ENCODE measurements at regions not wholly inside any gene's neighbourhood (a gene's known extent, or its start where the extent isn't known, plus 50 kb on each side); places are given as distances from the start of the nearest gene placed in this dataset.
"Not testable (repeated sequence)": the region's sequence is repeated elsewhere in the genome, so short reads cannot be mapped to it uniquely, and the experiment has no call there.

- Mint-ChIP-seq H3K4me3 (no peak overlapping the region), H3K9me3 (no peaks in the 10 kb centered on the region), H3K27ac (no peak overlapping the region), H3K27me3 (no peaks in the 10 kb centered on the region), H3K36me3 (ENCODE audit: low read depth) (no peaks in the 10 kb centered on the region), H3K4me1 (no peaks in the 10 kb centered on the region)
- no peak for DNase-seq
- intact Hi-C loops (cut with micrococcal nuclease) = no loop called here
These were observed 132.6 kb downstream of the PRL start for GRCh38 chr6:22164236-22164635.

- H3K4me1 Mint-ChIP-seq; DNase-seq; H3K36me3 Mint-ChIP-seq (ENCODE audit: low read depth); H3K4me3 Mint-ChIP-seq; H3K27me3 Mint-ChIP-seq; H3K27ac Mint-ChIP-seq; intact Hi-C loops (cut with micrococcal nuclease): not testable (repeated sequence)
- peaks cover 17% of the 10 kb centered on the region for H3K9me3 Mint-ChIP-seq
These were observed 125.8 kb downstream of the PRL start for GRCh38 chr6:22171006-22171405.

- intact Hi-C loops (cut with micrococcal nuclease); DNase-seq; H3K4me1 Mint-ChIP-seq; H3K27me3 Mint-ChIP-seq; H3K4me3 Mint-ChIP-seq; H3K36me3 Mint-ChIP-seq (ENCODE audit: low read depth); H3K27ac Mint-ChIP-seq: not testable (repeated sequence)
- peaks cover 17% of the 10 kb centered on the region for H3K9me3 Mint-ChIP-seq
These were observed 125.0 kb downstream of the PRL start for GRCh38 chr6:22171885-22172284.

GRCh38 chr6:22173311-22173710 lies 123.5 kb downstream of the PRL start:
- intact Hi-C loops (cut with micrococcal nuclease) = no loop called here
- DNase-seq = no peak
- H3K27ac Mint-ChIP-seq = no peak overlapping the region
- H3K27me3 Mint-ChIP-seq = no peaks in the 10 kb centered on the region
- no peaks in the 10 kb centered on the region for H3K4me1 Mint-ChIP-seq
- H3K4me3 Mint-ChIP-seq = no peak overlapping the region
- H3K36me3 Mint-ChIP-seq (ENCODE audit: low read depth) = no peaks in the 10 kb centered on the region
- peaks cover 17% of the 10 kb centered on the region for H3K9me3 Mint-ChIP-seq

GRCh38 chr6:22180250-22180649 lies 116.6 kb downstream of the PRL start:
- intact Hi-C loops (cut with micrococcal nuclease); H3K27me3 Mint-ChIP-seq; H3K4me1 Mint-ChIP-seq; H3K27ac Mint-ChIP-seq; H3K4me3 Mint-ChIP-seq; H3K36me3 Mint-ChIP-seq (ENCODE audit: low read depth); DNase-seq: not testable (repeated sequence)
- peaks cover 13% of the 10 kb centered on the region for H3K9me3 Mint-ChIP-seq

GRCh38 chr6:22184371-22184770 lies 112.5 kb downstream of the PRL start:
- no peak for DNase-seq
- H3K4me3 Mint-ChIP-seq = no peak overlapping the region
- H3K27ac Mint-ChIP-seq = no peak overlapping the region
- no peaks in the 10 kb centered on the region for H3K27me3 Mint-ChIP-seq
- no peaks in the 10 kb centered on the region for H3K4me1 Mint-ChIP-seq
- peaks cover 13% of the 10 kb centered on the region for H3K9me3 Mint-ChIP-seq
- H3K36me3 Mint-ChIP-seq (ENCODE audit: low read depth) = no peaks in the 10 kb centered on the region
- intact Hi-C loops (cut with micrococcal nuclease) = no loop called here

GRCh38 chr6:22189946-22190345 lies 106.9 kb downstream of the PRL start:
- Mint-ChIP-seq H3K4me1 (no peaks in the 10 kb centered on the region), H3K36me3 (ENCODE audit: low read depth) (no peaks in the 10 kb centered on the region), H3K4me3 (no peak overlapping the region), H3K27ac (no peak overlapping the region), H3K27me3 (no peaks in the 10 kb centered on the region), H3K9me3 (no peaks in the 10 kb centered on the region)
- intact Hi-C loops (cut with micrococcal nuclease) = no loop called here
- DNase-seq = no peak

- no peaks in the 10 kb centered on the region for H3K36me3 Mint-ChIP-seq (ENCODE audit: low read depth)
- H3K4me3 Mint-ChIP-seq = no peak overlapping the region
- intact Hi-C loops (cut with micrococcal nuclease) = no loop called here
- no peaks in the 10 kb centered on the region for H3K4me1 Mint-ChIP-seq
- no peak for DNase-seq
- no peak overlapping the region for H3K27ac Mint-ChIP-seq
- no peaks in the 10 kb centered on the region for H3K9me3 Mint-ChIP-seq
- H3K27me3 Mint-ChIP-seq = no peaks in the 10 kb centered on the region
These were observed 102.5 kb downstream of the PRL start for GRCh38 chr6:22194188-22194921.

- H3K36me3 Mint-ChIP-seq (ENCODE audit: low read depth) = no peaks in the 10 kb centered on the region
- no peak overlapping the region for H3K4me3 Mint-ChIP-seq
- H3K27ac Mint-ChIP-seq = no peak overlapping the region
- H3K27me3 Mint-ChIP-seq = no peaks in the 10 kb centered on the region
- H3K4me1 Mint-ChIP-seq = no peaks in the 10 kb centered on the region
- H3K9me3 Mint-ChIP-seq = no peaks in the 10 kb centered on the region
- DNase-seq = no peak
- intact Hi-C loops (cut with micrococcal nuclease) = no loop called here
These were observed 97.1 kb downstream of the PRL start for GRCh38 chr6:22199771-22200170.

- DNase-seq = no peak
These were observed 92.7 kb downstream of the PRL start for GRCh38 chr6:22204153-22204552.

GRCh38 chr6:22205266-22205665 lies 91.6 kb downstream of the PRL start:
- intact Hi-C loops (cut with micrococcal nuclease) = no loop called here
- peaks cover 4% of the 10 kb centered on the region for H3K9me3 Mint-ChIP-seq
- no peaks in the 10 kb centered on the region for H3K27me3 Mint-ChIP-seq
- H3K36me3 Mint-ChIP-seq (ENCODE audit: low read depth) = no peaks in the 10 kb centered on the region
- H3K4me1 Mint-ChIP-seq = no peaks in the 10 kb centered on the region
- no peak overlapping the region for H3K27ac Mint-ChIP-seq
- H3K4me3 Mint-ChIP-seq = no peak overlapping the region
- no peak for DNase-seq

More at GRCh38 chr6:22204153-22204552, 92.7 kb downstream of the PRL start:
- H3K9me3 Mint-ChIP-seq = peaks cover 4% of the 10 kb centered on the region
- H3K36me3 Mint-ChIP-seq (ENCODE audit: low read depth) = no peaks in the 10 kb centered on the region
- no peak overlapping the region for H3K4me3 Mint-ChIP-seq
- no peaks in the 10 kb centered on the region for H3K4me1 Mint-ChIP-seq
- intact Hi-C loops (cut with micrococcal nuclease) = no loop called here
- H3K27me3 Mint-ChIP-seq = no peaks in the 10 kb centered on the region
- no peak overlapping the region for H3K27ac Mint-ChIP-seq

GRCh38 chr6:22206106-22206505 lies 90.7 kb downstream of the PRL start:
- intact Hi-C loops (cut with micrococcal nuclease) = no loop called here
- Mint-ChIP-seq H3K4me1 (no peaks in the 10 kb centered on the region), H3K4me3 (no peak overlapping the region), H3K27me3 (no peaks in the 10 kb centered on the region), H3K9me3 (peaks cover 4% of the 10 kb centered on the region), H3K27ac (no peak overlapping the region), H3K36me3 (ENCODE audit: low read depth) (no peaks in the 10 kb centered on the region)
- DNase-seq = no peak

- H3K9me3 Mint-ChIP-seq = peaks cover 4% of the 10 kb centered on the region
- no peak overlapping the region for H3K4me3 Mint-ChIP-seq
- DNase-seq = no peak
- no peaks in the 10 kb centered on the region for H3K4me1 Mint-ChIP-seq
- intact Hi-C loops (cut with micrococcal nuclease) = no loop called here
- H3K36me3 Mint-ChIP-seq (ENCODE audit: low read depth) = no peaks in the 10 kb centered on the region
- H3K27ac Mint-ChIP-seq = no peak overlapping the region
- H3K27me3 Mint-ChIP-seq = no peaks in the 10 kb centered on the region
These were observed 88.8 kb downstream of the PRL start for GRCh38 chr6:22208026-22208425.

GRCh38 chr6:22214314-22214713 lies 82.5 kb downstream of the PRL start:
- Mint-ChIP-seq H3K36me3 (ENCODE audit: low read depth) (no peaks in the 10 kb centered on the region), H3K9me3 (no peaks in the 10 kb centered on the region), H3K4me3 (no peak overlapping the region), H3K27ac (no peak overlapping the region), H3K27me3 (no peaks in the 10 kb centered on the region), H3K4me1 (no peaks in the 10 kb centered on the region)
- intact Hi-C loops (cut with micrococcal nuclease) = no loop called here
- no peak for DNase-seq

GRCh38 chr6:22215474-22215873 lies 81.4 kb downstream of the PRL start:
- H3K4me1 Mint-ChIP-seq, H3K9me3 Mint-ChIP-seq: not testable (repeated sequence)

More at GRCh38 chr6:22215474-22215873, 81.4 kb downstream of the PRL start:
- H3K27ac Mint-ChIP-seq; H3K27me3 Mint-ChIP-seq; intact Hi-C loops (cut with micrococcal nuclease); H3K4me3 Mint-ChIP-seq; H3K36me3 Mint-ChIP-seq (ENCODE audit: low read depth); DNase-seq: not testable (repeated sequence)
